HG03139 (cell line): ENCODE measurements at regions not wholly inside any gene's neighbourhood (a gene's known extent, or its start where the extent isn't known, plus 50 kb on each side); places are given as distances from the start of the nearest gene placed in this dataset.
A peak's percentile ranks its signal among the peaks of the same experiment; 100 is the strongest.
"Not testable (repeated sequence)": the region's sequence is repeated elsewhere in the genome, so short reads cannot be mapped to it uniquely, and the experiment has no call there.

Experiments used
- ATAC-seq: cut with Tn5 transposase; IDR thresholded peaks from one replicate; pipeline ENCODE4 v1.9.1; 2021; ENCODE audit not compliant: unreplicated experiment

DNA sequence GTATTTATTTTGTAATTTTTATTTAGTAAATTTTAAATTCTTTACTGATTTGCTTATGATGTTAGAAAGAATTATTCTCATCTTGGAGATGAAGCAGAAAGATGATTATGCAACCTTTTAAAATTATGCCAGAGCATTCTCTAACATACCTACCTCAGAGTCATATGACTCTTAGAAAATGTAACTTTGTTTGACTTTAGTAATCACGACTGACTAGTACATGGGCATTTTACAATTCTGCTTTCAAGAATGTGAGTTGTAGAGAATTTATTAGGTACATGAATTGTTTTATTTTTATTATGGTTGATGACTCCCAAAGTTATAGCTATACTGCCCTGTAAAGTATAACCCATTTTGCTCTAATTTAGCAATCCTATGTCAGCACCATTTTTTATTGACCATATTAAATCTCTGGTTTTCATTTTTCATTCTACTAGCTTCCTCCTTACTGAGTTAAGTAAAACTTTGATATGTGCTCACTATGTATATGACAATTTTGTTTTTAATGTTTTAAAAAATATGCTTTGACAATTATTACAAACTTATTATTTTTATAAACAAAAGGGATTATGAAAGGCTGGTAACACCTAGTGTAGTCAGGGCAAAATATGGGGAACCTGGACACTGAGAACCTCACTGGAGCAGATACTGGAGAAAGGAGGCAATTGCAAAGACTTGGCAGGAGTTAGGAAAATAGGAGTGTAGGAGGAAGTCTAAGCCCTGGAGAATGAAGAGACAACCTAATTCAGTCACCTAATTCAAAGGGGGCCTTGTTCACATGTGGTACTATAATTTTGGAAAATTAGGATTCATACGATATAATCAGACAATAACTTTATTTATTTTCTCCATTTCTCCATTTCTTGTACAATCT, 249.7 kb upstream of the DAB2 start:
- no peak for ATAC-seq

DNA sequence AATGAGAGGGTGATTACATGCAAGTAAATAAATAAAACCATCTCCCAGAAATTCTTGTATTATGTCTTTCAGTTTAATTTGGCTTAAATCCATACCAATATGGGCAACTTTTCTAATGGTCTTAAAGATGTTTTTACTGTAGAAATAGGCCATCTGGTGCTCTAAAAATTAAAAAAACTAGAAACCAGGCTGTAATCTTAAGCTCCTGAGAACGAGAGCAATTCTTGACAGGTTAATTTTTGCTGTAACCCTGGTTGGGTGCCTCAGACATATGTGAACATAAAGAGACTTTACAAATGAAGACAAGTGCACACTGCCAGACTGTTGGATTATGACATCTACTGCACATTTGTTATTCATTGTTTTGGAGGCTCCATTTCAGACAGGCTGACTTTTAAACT, 246.8 kb upstream of the DAB2 start:
- ATAC-seq, result no peak

DNA sequence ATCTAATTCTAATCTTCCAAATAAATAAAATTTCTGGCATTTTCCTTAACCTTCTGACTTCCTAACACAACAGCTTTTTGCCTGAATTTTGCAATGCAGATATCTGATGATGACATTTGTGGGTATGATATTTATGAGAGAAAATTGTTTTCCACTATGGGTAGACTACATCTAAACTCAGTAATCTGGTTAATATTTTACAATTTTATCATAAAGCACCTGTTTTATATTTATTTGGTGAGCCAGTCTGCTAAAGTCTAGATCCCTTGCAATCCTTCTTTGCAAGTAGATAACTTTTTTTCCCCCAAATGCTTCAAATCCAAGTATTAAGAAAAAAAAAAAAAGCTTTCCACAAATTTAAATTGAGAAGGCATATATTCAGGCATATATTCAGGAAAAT, 246.2 kb upstream of the DAB2 start:
- ATAC-seq, result no peak

DNA sequence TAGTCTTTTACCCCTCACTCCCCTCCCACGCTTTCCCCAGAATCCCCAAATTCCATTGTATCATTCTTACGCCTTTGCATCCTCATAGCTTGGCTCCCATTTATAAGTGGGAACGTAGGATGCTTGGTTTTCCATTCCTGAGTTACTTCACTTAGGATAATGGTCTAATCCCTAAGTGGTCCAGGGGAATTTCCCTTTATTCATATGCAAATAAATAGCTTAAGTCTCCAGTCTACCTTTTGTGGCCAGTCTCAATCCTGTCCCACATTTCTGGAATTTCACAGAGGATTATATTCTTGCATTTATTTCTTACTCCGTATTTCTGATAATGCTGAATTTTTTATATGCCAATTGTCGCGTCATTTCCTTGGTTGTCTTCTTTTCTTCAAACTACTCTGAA, 245.6 kb upstream of the DAB2 start:
- ATAC-seq, result no peak

DNA sequence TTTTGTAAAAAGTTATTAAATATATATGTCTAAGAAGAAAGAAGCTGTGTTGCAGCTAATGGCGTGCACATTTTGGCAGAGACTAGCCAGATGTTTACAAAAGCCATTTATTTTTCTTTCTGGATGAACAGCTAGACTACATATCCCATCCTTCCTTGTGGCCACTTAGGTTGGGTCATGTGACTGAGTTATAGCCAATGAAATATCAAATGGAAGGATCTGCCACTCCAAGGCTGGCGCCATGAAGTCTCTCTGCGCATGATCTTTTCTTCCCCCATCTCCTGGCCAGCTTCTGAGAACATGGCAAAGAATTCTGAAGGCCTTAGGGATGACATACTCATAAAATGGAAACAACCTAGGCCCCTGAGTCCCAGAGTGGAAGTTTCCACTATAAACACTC, 244.2 kb upstream of the DAB2 start:
- no peak for ATAC-seq

DNA sequence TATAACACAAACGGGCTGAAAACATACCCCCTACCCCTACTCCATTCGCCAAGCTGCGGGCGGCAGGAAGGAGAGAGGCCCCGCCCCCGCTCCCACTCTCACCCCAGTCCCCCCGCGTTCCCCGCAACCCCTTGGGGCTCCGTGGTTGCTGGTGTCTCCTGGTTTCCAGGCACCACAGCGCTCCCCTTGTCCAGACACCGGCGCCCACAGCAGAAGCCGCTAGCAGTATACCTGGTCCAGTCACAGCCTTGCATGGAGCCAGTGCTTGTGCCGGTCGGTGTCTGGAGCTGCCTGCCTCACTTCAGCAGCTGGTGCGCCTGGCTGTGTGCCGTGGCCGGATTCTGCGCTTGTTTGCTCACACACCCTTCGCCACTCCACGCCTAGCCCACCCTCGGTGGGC, 240.5 kb upstream of the DAB2 start:
- ATAC-seq, result no peak

DNA sequence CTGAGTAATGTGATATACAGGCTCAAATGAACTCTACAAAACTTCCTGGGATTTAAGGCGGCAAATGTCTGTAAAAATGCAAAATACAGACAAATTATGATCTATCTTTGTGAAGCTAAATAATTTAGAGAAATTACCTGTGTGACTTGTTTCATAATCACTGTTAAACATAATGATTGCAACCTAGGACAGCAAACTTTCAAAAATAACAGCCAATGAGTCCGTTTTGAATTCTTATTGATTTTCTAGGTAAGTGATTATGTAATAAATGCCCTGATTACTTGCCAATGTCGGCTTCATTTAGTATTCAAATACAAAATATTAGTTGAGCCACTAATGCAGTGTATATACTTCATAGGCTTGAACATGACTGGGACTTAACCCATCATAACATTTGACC, 238.2 kb upstream of the DAB2 start:
- no peak for ATAC-seq

DNA sequence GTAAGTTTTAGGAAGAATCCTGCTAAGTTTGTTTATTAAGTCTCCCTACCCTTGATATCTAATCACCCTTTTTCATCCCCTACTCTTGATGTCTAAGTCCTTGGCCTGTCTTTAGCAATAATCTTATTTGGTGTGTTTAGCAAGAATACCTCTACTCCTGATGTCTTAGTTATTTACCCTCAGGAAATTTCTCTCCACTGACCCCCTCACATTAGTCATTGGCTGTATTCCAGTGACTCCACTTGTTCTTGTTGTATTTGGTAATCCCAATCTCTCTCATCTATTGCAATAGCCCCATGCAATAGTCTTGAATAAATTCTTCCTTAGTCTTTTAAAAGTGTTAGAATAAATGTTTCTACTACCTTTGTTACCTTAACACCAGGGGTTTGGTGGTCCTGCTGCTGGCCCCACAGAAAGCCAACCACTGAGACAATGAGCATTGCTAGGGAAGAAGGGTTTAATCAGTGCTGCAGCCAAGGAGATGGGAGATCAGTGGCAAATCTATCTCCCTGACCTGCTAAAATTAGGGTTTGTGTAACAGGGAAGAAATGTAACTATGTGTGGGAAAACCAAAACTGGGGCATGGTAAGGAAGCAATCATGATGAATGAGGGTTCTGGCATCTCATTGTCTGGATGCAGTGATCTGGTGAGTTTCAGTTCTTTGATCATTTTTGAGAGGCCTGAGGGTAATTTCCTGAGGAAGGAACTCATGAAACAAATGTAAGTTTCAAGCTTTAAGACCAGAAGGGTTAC, 236.4 kb upstream of the DAB2 start:
- no peak for ATAC-seq

DNA sequence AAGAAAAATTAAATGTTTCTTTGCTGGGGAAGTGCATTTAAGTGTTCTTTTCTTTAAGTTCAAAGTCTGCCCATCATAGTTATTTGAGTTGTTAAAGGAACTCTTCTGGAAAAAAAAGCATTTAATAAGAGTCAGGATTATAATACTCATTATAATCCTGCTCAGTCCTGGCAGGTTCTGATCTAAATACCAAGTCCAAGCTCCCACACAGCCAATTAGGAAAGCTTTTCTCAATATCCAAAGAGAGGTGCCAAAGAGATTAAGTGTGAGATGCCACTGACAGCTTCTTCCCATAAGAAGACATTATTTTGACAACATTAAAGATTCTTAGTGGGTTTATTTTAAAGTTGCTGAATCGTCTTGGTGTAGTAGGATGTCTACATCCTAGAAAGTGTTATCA, 235.2 kb upstream of the DAB2 start:
- ATAC-seq, result no peak

DNA sequence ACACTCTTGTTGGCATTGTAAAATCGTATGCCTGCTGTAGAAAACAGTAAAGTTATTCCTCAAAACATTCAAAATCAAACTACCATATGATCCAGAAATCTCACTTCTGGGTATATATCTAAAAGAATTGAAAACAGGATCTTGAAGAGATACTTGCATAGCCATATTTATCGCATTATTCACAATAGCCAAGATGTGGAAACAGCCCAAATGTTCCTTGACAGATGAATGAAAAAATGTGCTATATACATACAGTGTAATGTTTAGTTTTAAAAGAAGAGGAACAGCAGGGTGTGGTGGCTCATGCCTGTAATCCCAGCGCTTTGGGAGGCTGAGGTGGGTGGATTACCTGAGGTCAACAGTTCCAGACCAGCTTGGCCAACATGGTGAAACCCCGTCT, 234.1 kb upstream of the DAB2 start:
- ATAC-seq, result no peak

DNA sequence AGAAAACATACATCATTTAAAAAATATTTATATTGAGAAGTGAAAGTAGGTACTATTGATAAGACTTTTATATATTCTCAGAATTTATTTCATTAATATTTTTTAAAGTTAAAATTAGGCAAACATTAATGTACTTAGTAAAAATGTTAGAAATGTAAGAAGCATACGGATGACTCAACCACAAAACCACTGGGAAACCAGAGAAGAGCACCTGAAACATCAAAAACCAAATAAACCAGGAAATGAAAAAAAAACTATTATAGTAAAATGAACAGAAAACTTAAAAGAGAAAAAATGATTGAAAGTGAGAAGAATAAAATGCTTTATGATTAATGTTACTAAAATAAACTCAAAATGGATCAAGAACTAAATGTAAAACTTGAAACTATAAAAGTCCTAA, 233.2 kb upstream of the DAB2 start:
- no peak for ATAC-seq

DNA sequence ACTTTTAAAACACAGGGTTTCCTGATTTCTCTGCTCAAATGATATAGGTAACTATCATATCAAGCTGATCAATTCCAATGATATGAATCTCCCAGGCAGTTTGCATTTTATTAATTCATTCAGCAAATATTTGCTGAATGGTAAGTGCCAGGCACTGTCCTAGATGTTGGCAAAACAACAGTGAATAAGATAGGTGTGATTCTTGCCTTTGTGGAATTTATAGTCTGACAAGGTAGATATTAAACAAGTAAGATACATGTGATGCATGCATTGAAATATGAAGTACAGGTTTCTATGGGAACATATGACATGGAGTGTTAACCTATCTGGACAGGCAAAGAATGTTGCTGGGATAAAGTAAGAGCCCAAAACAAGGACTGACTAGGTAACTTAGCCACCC, 231.8 kb upstream of the DAB2 start:
- ATAC-seq, result no peak

DNA sequence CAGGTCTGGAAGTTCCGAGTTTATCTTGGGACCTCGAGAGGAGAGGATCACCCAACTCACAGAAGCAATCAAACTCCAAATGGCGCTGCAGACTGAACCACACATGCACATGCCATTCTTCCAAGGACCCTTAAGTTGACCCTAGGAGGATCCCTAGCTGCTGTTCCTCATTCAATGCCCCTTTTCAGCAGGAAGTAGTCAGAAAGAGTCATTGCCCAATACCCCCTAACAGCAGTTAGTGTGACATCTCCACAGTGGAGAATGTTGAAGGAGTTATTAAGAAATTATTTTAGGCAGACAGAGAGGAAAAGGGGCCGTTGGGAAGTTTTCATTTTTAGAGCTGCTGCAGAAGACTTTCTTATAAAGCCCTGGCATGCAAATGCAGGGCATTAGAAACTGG, 229.9 kb upstream of the DAB2 start:
- no peak for ATAC-seq

DNA sequence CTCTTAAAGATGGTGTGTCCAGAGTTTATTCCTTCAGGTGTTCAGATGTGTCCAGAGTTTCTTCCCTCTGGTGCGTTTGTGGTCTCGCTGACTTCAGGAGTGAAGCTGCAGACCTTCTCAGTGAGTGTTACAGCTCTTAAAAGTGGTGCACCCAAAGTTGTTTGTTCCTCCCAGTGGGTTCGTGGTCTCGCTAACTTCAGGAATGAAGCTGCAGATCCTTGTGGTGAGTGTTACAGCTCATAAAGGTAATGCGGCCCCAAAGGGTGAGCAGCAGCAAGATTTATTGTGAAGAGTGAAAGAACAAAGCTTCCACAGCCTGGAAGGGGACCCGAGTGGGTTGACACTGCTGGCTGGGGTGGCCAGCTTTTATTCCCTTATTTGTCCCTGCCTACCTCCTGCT, 227.7 kb upstream of the DAB2 start:
- not testable (repeated sequence) for ATAC-seq

DNA sequence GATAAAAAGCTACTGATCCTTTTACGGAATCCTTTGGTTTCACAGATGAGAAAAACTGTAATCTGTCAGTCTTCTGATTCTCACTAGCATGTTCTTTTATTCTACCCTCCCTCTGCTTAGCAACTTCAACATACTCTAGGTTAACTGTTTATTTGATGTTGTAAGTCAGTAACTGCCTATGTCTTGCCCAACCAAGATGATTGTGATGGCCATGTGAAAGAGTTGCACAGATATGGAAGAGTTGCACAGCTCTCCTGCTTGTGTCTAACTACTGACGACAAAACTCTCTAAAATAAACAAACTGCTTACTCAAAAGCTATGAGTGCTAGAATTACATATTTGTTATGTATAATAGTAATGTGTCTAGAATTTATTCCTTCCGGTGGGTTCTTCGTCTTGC, 227.3 kb upstream of the DAB2 start:
- ATAC-seq, result no peak

DNA sequence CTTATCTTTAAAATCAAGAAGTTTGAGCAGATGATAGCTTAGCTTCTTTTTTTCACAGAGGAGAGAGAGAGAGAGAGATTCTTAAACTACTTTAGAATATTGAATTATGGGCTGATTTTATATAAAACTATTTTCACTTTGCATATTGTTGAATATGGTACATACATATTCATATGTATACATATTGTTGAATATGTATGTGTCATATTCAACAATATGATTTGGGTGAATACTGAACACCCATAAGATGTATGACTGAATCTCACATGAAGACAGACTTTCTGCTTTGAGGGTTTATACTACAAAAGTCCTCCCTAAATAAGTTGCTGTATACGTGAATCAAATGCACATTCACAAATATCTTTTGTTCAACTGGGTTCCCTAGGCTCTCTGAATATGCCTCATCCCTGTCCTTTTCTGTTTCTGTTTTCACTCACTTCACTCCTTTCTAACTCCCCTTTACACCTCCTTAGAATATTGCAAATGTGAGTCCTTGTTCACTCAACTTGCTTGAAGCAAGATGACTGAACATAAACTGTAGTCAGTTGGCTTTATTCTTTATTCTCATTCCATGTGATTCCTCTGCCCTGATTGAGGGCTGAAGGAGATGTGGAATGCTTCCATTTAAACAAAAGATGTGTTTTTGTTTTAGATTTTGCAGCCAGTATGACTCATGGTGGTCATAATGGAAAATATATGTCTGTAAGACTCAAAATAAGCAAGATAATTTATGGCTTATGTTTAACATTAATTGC, 225.4 kb upstream of the DAB2 start:
- no peak for ATAC-seq

DNA sequence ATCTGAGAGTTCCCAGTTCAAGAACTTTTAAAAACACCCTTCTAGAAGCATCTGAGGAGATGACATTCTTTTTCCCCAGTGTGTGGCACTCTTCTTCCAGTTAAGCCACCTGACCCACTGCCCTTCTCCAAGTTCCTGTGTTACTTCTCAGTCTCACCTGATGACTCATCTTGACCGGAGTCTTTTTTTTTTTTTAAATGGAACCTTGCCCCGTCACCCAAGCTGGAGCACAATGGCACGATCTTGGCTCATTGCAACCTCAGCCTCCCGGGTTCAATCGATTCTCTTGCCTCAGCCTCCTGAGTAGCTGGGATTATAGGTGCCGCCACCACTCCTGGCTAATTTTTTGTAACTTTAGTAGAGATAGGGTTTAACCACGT, 224.1 kb upstream of the DAB2 start:
- no peak for ATAC-seq

DNA sequence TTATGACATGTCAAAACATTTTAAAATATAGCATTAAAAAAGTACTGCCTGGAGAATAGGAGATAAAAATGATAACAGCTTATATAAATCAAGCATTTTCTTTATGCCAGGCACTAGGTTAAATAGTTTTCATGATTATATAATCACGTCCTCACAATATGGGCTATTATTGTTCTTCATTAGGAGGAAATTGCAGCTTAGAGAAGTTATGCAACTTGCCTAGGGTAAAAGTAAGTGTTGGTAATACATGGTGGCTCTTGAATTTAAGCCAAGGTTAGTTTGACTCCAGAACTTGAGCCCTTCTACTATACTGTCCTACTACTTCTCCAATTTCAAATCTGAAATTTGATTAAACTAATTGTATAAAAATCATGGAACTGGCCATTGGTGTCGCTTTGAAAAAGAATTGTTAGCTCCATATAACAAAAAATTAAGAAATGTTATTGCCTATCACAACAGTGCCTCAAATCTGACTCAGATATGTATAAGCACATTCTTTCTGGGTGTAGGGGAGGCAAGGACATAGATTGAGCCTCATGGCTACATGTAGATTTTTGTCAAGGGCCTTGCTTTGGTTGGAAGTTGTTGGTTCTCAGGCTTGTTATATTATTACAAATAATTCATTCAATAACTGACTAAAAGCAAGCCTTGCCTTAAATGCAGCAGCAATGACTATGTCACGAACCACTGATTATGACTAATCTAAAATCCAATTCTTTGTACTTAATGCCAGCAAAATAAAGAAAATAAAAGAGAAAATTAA, 223.5 kb upstream of the DAB2 start:
- no peak for ATAC-seq

DNA sequence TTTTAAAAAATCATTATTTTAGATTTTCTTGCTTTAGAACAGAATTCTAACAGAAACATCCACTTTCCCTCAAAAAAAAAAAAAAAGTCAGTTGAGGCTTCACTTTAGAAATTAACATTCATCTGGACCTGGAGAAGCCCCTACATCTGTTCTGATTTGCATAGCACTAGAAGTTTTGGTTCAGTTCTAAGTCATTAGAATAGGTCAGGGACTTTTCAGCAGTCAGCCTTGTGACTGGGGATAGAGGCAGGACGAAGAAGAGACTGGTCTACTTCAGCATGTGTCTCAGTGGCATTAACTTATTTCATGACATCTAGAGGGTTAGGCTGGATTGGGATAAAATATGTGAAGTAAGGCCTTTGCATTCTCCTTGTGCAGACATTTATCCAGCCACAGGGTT, 215.8 kb upstream of the DAB2 start:
- ATAC-seq, result peak; percentile 94

DNA sequence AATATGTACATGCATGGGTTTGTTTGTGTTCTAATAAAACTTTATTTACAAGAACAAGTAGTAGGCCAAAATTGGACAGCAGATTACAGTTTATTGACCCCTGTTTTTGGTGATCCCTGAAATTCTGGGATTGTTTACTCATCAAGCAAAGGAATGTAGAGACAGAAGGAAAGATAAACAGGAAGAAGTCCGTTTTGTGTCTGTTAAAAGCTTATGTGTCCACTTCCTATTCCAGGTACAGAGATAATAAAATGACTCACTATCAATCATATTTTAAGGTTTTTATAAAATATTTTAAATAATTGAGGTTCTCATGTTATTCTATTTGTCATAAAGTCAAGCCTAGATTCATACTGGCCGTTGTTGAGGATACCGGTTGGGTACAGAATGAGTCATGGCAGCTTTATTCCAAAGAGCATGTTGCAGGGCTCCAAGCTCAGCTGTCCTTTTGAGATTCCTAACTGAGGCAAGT, 214.9 kb upstream of the DAB2 start:
- no peak for ATAC-seq

DNA sequence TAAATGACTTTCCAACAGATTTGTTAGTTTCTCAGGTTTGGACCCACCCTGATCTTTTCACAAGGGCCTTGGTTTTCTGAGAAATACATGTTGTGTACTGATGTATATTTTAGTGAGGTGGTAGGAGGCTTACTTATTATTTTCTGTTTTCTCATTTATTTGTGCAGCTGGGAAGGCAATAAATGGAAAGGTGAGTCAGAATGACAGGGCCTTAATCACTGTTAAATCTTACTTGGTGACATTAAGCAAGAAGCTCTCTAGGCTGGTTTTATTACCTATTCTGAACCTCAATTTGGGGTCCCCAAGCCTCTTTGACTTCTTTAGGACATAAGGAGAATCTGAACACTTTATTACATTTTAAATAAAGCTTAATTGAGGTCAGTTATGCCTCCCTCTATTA, 214.0 kb upstream of the DAB2 start:
- no peak for ATAC-seq
